Natural killer cell (primary cell): ENCODE measurements at regions not wholly inside any gene's neighbourhood (a gene's known extent, or its start where the extent isn't known, plus 50 kb on each side); places are given as distances from the start of the nearest gene placed in this dataset.
"Not testable (repeated sequence)": the region's sequence is repeated elsewhere in the genome, so short reads cannot be mapped to it uniquely, and the experiment has no call there.

Source experiments
- ATAC-seq, 3 donors: fragments of 150-1000 bp in 2 of 3; fragments of 200-7000 bp in 1 of 3; cut with Tn5 transposase; 1 replicate in 1 of 3; 2 replicates in 2 of 3; pipeline ENCODE4 v1.10.0; 2021; ENCODE audit warnings: mild to moderate bottlenecking in 2 of 3, moderate library complexity in 2 of 3
- DNase-seq, 2 donors: peaks; one replicate each; pipeline versions ENCODE4 v3.0.0 to v3.0.0-alpha.2; 2013 to 2021; ENCODE audit warnings: mixed read lengths in 1 of 2
- H3K27ac ChIP-seq: one replicate; pipeline ENCODE4 v1.5.1; 2013; ENCODE audit warnings: mild to moderate bottlenecking, low read length
- H3K27me3 ChIP-seq: one replicate; pipeline ENCODE4 v1.6.1; 2013; ENCODE audit warnings: low read length; ENCODE audit not compliant: control insufficient read depth, insufficient read depth
- H3K36me3 ChIP-seq: one replicate; pipeline ENCODE4 v1.6.1; 2013; ENCODE audit warnings: low read length; ENCODE audit not compliant: control insufficient read depth, insufficient read depth
- H3K4me1 ChIP-seq: one replicate; pipeline ENCODE4 v1.6.1; 2013; ENCODE audit warnings: low read length; ENCODE audit not compliant: control insufficient read depth, insufficient read depth
- H3K4me3 ChIP-seq: one replicate; pipeline ENCODE4 v1.5.1; 2013; ENCODE audit warnings: low read length
- H3K9me3 ChIP-seq: one replicate; pipeline ENCODE4 v1.6.1; 2013; ENCODE audit warnings: low read length; ENCODE audit not compliant: control insufficient read depth, insufficient read depth
- H3K27ac Mint-ChIP-seq, 2 donors: one replicate each; pipeline ENCODE4 v1.8.0; 2022; ENCODE audit warnings: mild to moderate bottlenecking in 2 of 2, mixed read lengths in 2 of 2, moderate library complexity in 1 of 2
- H3K27me3 Mint-ChIP-seq, 2 donors: one replicate each; pipeline ENCODE4 v1.8.0; 2022; ENCODE audit warnings: low read depth in 2 of 2, mixed read lengths in 2 of 2
- H3K36me3 Mint-ChIP-seq: one replicate; pipeline ENCODE4 v1.8.0; 2022; ENCODE audit warnings: mixed read lengths
- H3K4me1 Mint-ChIP-seq, 2 donors: one replicate each; pipeline ENCODE4 v1.8.0; 2022; ENCODE audit warnings: mixed read lengths in 2 of 2
- H3K4me3 Mint-ChIP-seq: one replicate; pipeline ENCODE4 v1.8.0; 2022; ENCODE audit warnings: mild to moderate bottlenecking, moderate library complexity, mixed read lengths
- H3K9me3 Mint-ChIP-seq, 2 donors: one replicate each; pipeline ENCODE4 v1.8.0; 2022; ENCODE audit warnings: mixed read lengths in 2 of 2
- CTCF ChIP-seq: fragments of 200-600 bp; IDR thresholded peaks from one replicate; pipeline ENCODE4 v1.8.0; 2022; ENCODE audit warnings: antibody characterized with exemption
- WGBS: methylation state at CpG from one replicate; pipeline ENCODE4 v1.1.7; 2013; ENCODE audit warnings: missing lambda C conversion rate; ENCODE audit not compliant: insufficient coverage; 5-methylcytosine and 5-hydroxymethylcytosine counted together
- intact Hi-C: fragments of 100-400 bp; cut with micrococcal nuclease; formaldehyde crosslinking; loops from one replicate; pipeline ENCODE4 v1.14.2; 2022

GRCh38 chr20:25984933-25985332 is 288.3 kb upstream of the ZNF337 start:
- peak; percentile 27 to 60 (median 55) for ATAC-seq

GRCh38 chr20:25982701-25983100 is 286.0 kb upstream of the ZNF337 start:
- H3K27me3 Mint-ChIP-seq, H3K9me3 ChIP-seq, H3K4me3 ChIP-seq, H3K27me3 ChIP-seq, DNase-seq, H3K36me3 Mint-ChIP-seq, H3K9me3 Mint-ChIP-seq, H3K36me3 ChIP-seq, intact Hi-C loops, ATAC-seq: not testable (repeated sequence)
- H3K4me1 ChIP-seq: peaks cover 43% of the 10 kb centered on the region
- H3K27ac ChIP-seq: peak overlapping the region; percentile 72
- peak overlapping the region; percentile 86 for H3K27ac Mint-ChIP-seq
- peaks cover 60 to 84% of the 10 kb centered on the region in 2 donors for H3K4me1 Mint-ChIP-seq
- peak overlapping the region; percentile 45 for H3K4me3 Mint-ChIP-seq

More at GRCh38 chr20:25984933-25985332, 288.3 kb upstream of the ZNF337 start:
- Histone ChIP-seq H3K4me1 (peaks cover 48% of the 10 kb centered on the region), H3K27me3 (no peaks in the 10 kb centered on the region), H3K27ac (peak overlapping the region; percentile 72), H3K9me3 (no peaks in the 10 kb centered on the region), H3K36me3 (no peaks in the 10 kb centered on the region), H3K4me3 (peak overlapping the region; percentile 46)
- peaks cover 64 to 85% of the 10 kb centered on the region in 2 donors for H3K4me1 Mint-ChIP-seq
- 38% methylated on average over 27 of the region's 27 CpGs for WGBS
- no peak for TF ChIP-seq CTCF
- H3K9me3 Mint-ChIP-seq: no peaks in the 10 kb centered on the region
- intact Hi-C loops: no loop called here
- no peaks in the 10 kb centered on the region for H3K36me3 Mint-ChIP-seq
- DNase-seq: peak in 1 of 2 donors; percentile 70
- H3K27ac Mint-ChIP-seq: peak overlapping the region; percentile 86 to 87
- no peaks in the 10 kb centered on the region for H3K27me3 Mint-ChIP-seq
- H3K4me3 Mint-ChIP-seq: peak overlapping the region; percentile 57

GRCh38 chr20:25978450-25979190 is 282.0 kb upstream of the ZNF337 start:
- H3K9me3 ChIP-seq, H3K27ac ChIP-seq, DNase-seq, H3K27ac Mint-ChIP-seq, H3K27me3 Mint-ChIP-seq, H3K4me1 ChIP-seq, ATAC-seq, H3K9me3 Mint-ChIP-seq, H3K27me3 ChIP-seq, H3K36me3 ChIP-seq, H3K4me3 Mint-ChIP-seq, H3K4me3 ChIP-seq, intact Hi-C loops, H3K36me3 Mint-ChIP-seq: not testable (repeated sequence)
- peaks cover 33 to 59% of the 10 kb centered on the region in 2 donors for H3K4me1 Mint-ChIP-seq
- 95% methylated on average over 9 of the region's 10 CpGs for WGBS

GRCh38 chr20:25975816-25976215 is 279.2 kb upstream of the ZNF337 start:
- WGBS: 96% methylated on average over 3 of the region's 3 CpGs
- H3K4me1 ChIP-seq, H3K27me3 ChIP-seq, H3K27ac ChIP-seq, H3K27ac Mint-ChIP-seq, H3K27me3 Mint-ChIP-seq, ATAC-seq, H3K36me3 ChIP-seq, DNase-seq, H3K9me3 Mint-ChIP-seq, H3K9me3 ChIP-seq, H3K4me3 Mint-ChIP-seq, H3K36me3 Mint-ChIP-seq, intact Hi-C loops, H3K4me3 ChIP-seq: not testable (repeated sequence)
- peaks cover 10 to 31% of the 10 kb centered on the region in 2 donors for H3K4me1 Mint-ChIP-seq

- H3K27ac ChIP-seq, H3K4me1 ChIP-seq, H3K36me3 ChIP-seq, H3K36me3 Mint-ChIP-seq, H3K4me1 Mint-ChIP-seq, H3K9me3 ChIP-seq, H3K4me3 ChIP-seq, ATAC-seq, DNase-seq, H3K27ac Mint-ChIP-seq, H3K27me3 Mint-ChIP-seq, H3K4me3 Mint-ChIP-seq, intact Hi-C loops, H3K9me3 Mint-ChIP-seq, H3K27me3 ChIP-seq: not testable (repeated sequence)
- WGBS: 64% methylated on average over 2 of the region's 4 CpGs
Observed at GRCh38 chr20:25965203-25965602, 268.6 kb upstream of the ZNF337 start.

- H3K27ac Mint-ChIP-seq, H3K4me3 ChIP-seq, H3K27ac ChIP-seq, H3K4me1 Mint-ChIP-seq, DNase-seq, H3K27me3 ChIP-seq, H3K4me3 Mint-ChIP-seq, intact Hi-C loops, ATAC-seq, H3K36me3 ChIP-seq, H3K36me3 Mint-ChIP-seq, H3K4me1 ChIP-seq, H3K9me3 Mint-ChIP-seq, H3K9me3 ChIP-seq: not testable (repeated sequence)
- WGBS: 85% methylated on average over 3 of the region's 3 CpGs
- H3K27me3 Mint-ChIP-seq: peaks cover 14 to 17% of the 10 kb centered on the region in 2 donors
Observed at GRCh38 chr20:25953876-25954275, 257.2 kb upstream of the ZNF337 start.

- H3K9me3 ChIP-seq, intact Hi-C loops, ATAC-seq, H3K27ac Mint-ChIP-seq, H3K4me1 Mint-ChIP-seq, H3K4me3 Mint-ChIP-seq, H3K4me3 ChIP-seq, H3K36me3 Mint-ChIP-seq, H3K4me1 ChIP-seq, DNase-seq, H3K27me3 ChIP-seq, H3K27ac ChIP-seq, H3K36me3 ChIP-seq, H3K9me3 Mint-ChIP-seq: not testable (repeated sequence)
- H3K27me3 Mint-ChIP-seq: peaks cover 11 to 33% of the 10 kb centered on the region in 2 donors
- WGBS: no CpG with 5 or more reads among the region's 2 CpGs
Observed at GRCh38 chr20:25935230-25935629, 238.6 kb upstream of the ZNF337 start.
